ENCODE measurements at regions not wholly inside any gene's neighbourhood (a gene's known extent, or its start where the extent isn't known, plus 50 kb on each side); places are given as distances from the start of the nearest gene placed in this dataset.

- Histone ChIP-seq H3K36me3 (ENCODE audit: control insufficient read depth, insufficient read depth, low read length) (no peaks in the 10 kb centered on the region), H3K27me3 (ENCODE audit: control insufficient read depth, insufficient read depth, low read length) (no peaks in the 10 kb centered on the region), H3K4me3 (ENCODE audit: low read depth, low read length) (no peak overlapping the region)
- TF ChIP-seq CTCF (IDR thresholded peaks at IDR 0.05; ENCODE audit: insufficient read depth, low read depth, low read length), result no peak
- DNase-seq (ENCODE audit: low read depth), result no peak
- CTCF ChIA-PET, result interaction anchor here (0.5 kb wide), 1 partner anchor 123 kb away, joined by 3 read pairs; no protein-coding TSS in a partner anchor
- POLR2A ChIA-PET, result no interaction called here
These were observed 248.7 kb downstream of the EFNB2 start for GRCh38 chr13:106286811-106287210.

GRCh38 chr13:106284358-106284757 is 251.1 kb downstream of the EFNB2 start:
- Histone ChIP-seq H3K4me3 (ENCODE audit: low read depth, low read length) (no peak overlapping the region), H3K27me3 (ENCODE audit: control insufficient read depth, insufficient read depth, low read length) (no peaks in the 10 kb centered on the region), H3K36me3 (ENCODE audit: control insufficient read depth, insufficient read depth, low read length) (no peaks in the 10 kb centered on the region)
- TF ChIP-seq CTCF (IDR thresholded peaks at IDR 0.05; ENCODE audit: insufficient read depth, low read depth, low read length), result no peak
- ChIA-PET CTCF (interaction anchor here (0.5 to 1.0 kb wide), 2 partner anchors 12 to 15 kb away, joined by 3 to 4 read pairs; no protein-coding TSS in a partner anchor), POLR2A (no interaction called here)
- DNase-seq (ENCODE audit: low read depth), result no peak

GRCh38 chr13:106281426-106281825 is 254.0 kb downstream of the EFNB2 start:
- CTCF ChIA-PET, result no interaction called here
- POLR2A ChIA-PET, result no interaction called here

GRCh38 chr13:106277484-106278154 is 257.8 kb downstream of the EFNB2 start:
- POLR2A ChIA-PET, result no interaction called here
- no peak for TF ChIP-seq CTCF (IDR thresholded peaks at IDR 0.05; ENCODE audit: insufficient read depth, low read depth, low read length)
- H3K4me3 ChIP-seq (ENCODE audit: low read depth, low read length), result no peak overlapping the region
- H3K36me3 ChIP-seq (ENCODE audit: control insufficient read depth, insufficient read depth, low read length), result no peaks in the 10 kb centered on the region
- CTCF ChIA-PET, result interaction anchor here (0.6 to 1.3 kb wide), 2 partner anchors 41 to 69 kb away, joined by 3 read pairs; no protein-coding TSS in a partner anchor
- H3K27me3 ChIP-seq (ENCODE audit: control insufficient read depth, insufficient read depth, low read length), result no peaks in the 10 kb centered on the region
- no peak for DNase-seq (ENCODE audit: low read depth)

More at GRCh38 chr13:106281426-106281825, 254.0 kb downstream of the EFNB2 start:
- H3K36me3 ChIP-seq (ENCODE audit: control insufficient read depth, insufficient read depth, low read length), result no peaks in the 10 kb centered on the region
- TF ChIP-seq CTCF (IDR thresholded peaks at IDR 0.05; ENCODE audit: insufficient read depth, low read depth, low read length), result no peak
- DNase-seq (ENCODE audit: low read depth), result no peak
- no peaks in the 10 kb centered on the region for H3K27me3 ChIP-seq (ENCODE audit: control insufficient read depth, insufficient read depth, low read length)
- H3K4me3 ChIP-seq (ENCODE audit: low read depth, low read length), result no peak overlapping the region

GRCh38 chr13:106276876-106277275 is 258.6 kb downstream of the EFNB2 start:
- TF ChIP-seq CTCF (IDR thresholded peaks at IDR 0.05; ENCODE audit: insufficient read depth, low read depth, low read length), result no peak
- Histone ChIP-seq H3K36me3 (ENCODE audit: control insufficient read depth, insufficient read depth, low read length) (no peaks in the 10 kb centered on the region), H3K27me3 (ENCODE audit: control insufficient read depth, insufficient read depth, low read length) (no peaks in the 10 kb centered on the region), H3K4me3 (ENCODE audit: low read depth, low read length) (no peak overlapping the region)
- no peak for DNase-seq (ENCODE audit: low read depth)
- CTCF ChIA-PET, result no interaction called here
- POLR2A ChIA-PET, result no interaction called here

Measured in BJ (cell line).